ENCODE measurements at regions not wholly inside any gene's neighbourhood (a gene's known extent, or its start where the extent isn't known, plus 50 kb on each side); places are given as distances from the start of the nearest gene placed in this dataset.

DNA sequence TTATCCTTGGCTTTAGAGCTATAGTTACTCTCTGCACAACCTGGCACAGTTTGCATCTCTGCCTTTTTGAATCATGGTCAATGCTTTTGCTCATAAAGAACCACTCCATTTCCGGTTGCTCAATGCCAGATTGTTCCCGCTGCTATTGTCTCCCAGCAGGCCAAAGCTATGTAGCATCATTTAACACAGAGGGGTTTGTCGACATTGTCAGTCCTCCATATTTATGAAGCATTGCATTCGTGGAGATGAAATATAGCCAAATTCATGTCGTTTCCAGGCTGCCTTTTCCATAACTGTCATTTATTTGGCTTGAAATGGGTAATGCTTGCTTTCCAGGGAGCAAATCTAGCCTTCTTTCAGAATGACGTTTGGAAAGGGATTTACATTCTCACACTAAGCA, 598.8 kb downstream of the EPHA7 start:
- TF ChIP-seq WRNIP1 (IDR thresholded peaks at IDR 0.05; ENCODE audit: borderline replicate concordance, low read depth, low read length), result no peak
- TF ChIP-seq, protein P1, sequence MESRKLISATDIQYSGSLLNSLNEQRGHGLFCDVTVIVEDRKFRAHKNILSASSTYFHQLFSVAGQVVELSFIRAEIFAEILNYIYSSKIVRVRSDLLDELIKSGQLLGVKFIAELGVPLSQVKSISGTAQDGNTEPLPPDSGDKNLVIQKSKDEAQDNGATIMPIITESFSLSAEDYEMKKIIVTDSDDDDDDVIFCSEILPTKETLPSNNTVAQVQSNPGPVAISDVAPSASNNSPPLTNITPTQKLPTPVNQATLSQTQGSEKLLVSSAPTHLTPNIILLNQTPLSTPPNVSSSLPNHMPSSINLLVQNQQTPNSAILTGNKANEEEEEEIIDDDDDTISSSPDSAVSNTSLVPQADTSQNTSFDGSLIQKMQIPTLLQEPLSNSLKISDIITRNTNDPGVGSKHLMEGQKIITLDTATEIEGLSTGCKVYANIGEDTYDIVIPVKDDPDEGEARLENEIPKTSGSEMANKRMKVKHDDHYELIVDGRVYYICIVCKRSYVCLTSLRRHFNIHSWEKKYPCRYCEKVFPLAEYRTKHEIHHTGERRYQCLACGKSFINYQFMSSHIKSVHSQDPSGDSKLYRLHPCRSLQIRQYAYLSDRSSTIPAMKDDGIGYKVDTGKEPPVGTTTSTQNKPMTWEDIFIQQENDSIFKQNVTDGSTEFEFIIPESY (IDR thresholded peaks at IDR 0.05), result no peak
- TF ChIP-seq, protein P2, sequence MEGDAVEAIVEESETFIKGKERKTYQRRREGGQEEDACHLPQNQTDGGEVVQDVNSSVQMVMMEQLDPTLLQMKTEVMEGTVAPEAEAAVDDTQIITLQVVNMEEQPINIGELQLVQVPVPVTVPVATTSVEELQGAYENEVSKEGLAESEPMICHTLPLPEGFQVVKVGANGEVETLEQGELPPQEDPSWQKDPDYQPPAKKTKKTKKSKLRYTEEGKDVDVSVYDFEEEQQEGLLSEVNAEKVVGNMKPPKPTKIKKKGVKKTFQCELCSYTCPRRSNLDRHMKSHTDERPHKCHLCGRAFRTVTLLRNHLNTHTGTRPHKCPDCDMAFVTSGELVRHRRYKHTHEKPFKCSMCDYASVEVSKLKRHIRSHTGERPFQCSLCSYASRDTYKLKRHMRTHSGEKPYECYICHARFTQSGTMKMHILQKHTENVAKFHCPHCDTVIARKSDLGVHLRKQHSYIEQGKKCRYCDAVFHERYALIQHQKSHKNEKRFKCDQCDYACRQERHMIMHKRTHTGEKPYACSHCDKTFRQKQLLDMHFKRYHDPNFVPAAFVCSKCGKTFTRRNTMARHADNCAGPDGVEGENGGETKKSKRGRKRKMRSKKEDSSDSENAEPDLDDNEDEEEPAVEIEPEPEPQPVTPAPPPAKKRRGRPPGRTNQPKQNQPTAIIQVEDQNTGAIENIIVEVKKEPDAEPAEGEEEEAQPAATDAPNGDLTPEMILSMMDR (IDR thresholded peaks at IDR 0.05 in 2 of 3, conservative IDR thresholded peaks at IDR 0.05 in 1 of 3; ENCODE audit: control insufficient read depth in 2 of 3, extremely low read depth in 1 of 3, insufficient read depth in 1 of 3, low read depth in 3 of 3, low read length in 3 of 3), result no peak
- TF ChIP-seq, protein P3, sequence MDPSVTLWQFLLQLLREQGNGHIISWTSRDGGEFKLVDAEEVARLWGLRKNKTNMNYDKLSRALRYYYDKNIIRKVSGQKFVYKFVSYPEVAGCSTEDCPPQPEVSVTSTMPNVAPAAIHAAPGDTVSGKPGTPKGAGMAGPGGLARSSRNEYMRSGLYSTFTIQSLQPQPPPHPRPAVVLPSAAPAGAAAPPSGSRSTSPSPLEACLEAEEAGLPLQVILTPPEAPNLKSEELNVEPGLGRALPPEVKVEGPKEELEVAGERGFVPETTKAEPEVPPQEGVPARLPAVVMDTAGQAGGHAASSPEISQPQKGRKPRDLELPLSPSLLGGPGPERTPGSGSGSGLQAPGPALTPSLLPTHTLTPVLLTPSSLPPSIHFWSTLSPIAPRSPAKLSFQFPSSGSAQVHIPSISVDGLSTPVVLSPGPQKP (IDR thresholded peaks at IDR 0.05; ENCODE audit: low read depth, low read length), result no peak
- TF ChIP-seq TAF1 (IDR thresholded peaks at IDR 0.05; ENCODE audit: borderline replicate concordance, low read depth, low read length), result no peak
- no peak for TF ChIP-seq BRCA1 (IDR thresholded peaks at IDR 0.05; ENCODE audit: low read depth, low read length)
- TF ChIP-seq RFX5 (IDR thresholded peaks at IDR 0.05; ENCODE audit: low read depth, low read length), result no peak
- no peak for TF ChIP-seq EP300 (IDR thresholded peaks at IDR 0.05; ENCODE audit: borderline replicate concordance in 1 of 2, control insufficient read depth in 1 of 2, low read depth in 2 of 2, low read length in 2 of 2)
- TF ChIP-seq NR2C2 (IDR thresholded peaks at IDR 0.05; ENCODE audit: borderline replicate concordance, control insufficient read depth, insufficient read length, low read depth), result no peak

Data from GM12878 (cell line).